ENCODE measurements at regions not wholly inside any gene's neighbourhood (a gene's known extent, or its start where the extent isn't known, plus 50 kb on each side); places are given as distances from the start of the nearest gene placed in this dataset.

GRCh38 chr11:95486979-95487378 lies 256.0 kb upstream of the SESN3 start:
- TF ChIP-seq CTCF (conservative IDR thresholded peaks at IDR 0.05; ENCODE audit: low read depth, low read length) (no peak), USF2 (IDR thresholded peaks at IDR 0.05; ENCODE audit: low read depth, low read length) (no peak), MXI1 (IDR thresholded peaks at IDR 0.05; ENCODE audit: borderline replicate concordance, low read depth, low read length) (no peak), MAZ (IDR thresholded peaks at IDR 0.05; ENCODE audit: borderline replicate concordance, low read depth, low read length) (no peak), RCOR1 (IDR thresholded peaks at IDR 0.05; ENCODE audit: insufficient replicate concordance, low read length) (no peak), RFX5 (IDR thresholded peaks at IDR 0.05; ENCODE audit: low read depth, low read length) (no peak), POLR2A (IDR thresholded peaks at IDR 0.05; ENCODE audit: low read depth, low read length) (no peak), CEBPB (IDR thresholded peaks at IDR 0.05; ENCODE audit: low read depth, low read length) (no peak), SMC3 (IDR thresholded peaks at IDR 0.05; ENCODE audit: low read depth, low read length) (no peak), BHLHE40 (IDR thresholded peaks at IDR 0.05; ENCODE audit: low read depth, low read length) (no peak), CHD1 (IDR thresholded peaks at IDR 0.05; ENCODE audit: low read depth, low read length) (no peak), FOS (IDR thresholded peaks at IDR 0.05; ENCODE audit: low read depth, low read length) (no peak), MAFK (IDR thresholded peaks at IDR 0.05; ENCODE audit: low read depth, low read length) (no peak), RAD21 (IDR thresholded peaks at IDR 0.05; ENCODE audit: low read length) (no peak)

Measured in IMR-90 (cell line).